A673 (cell line): ENCODE measurements at regions not wholly inside any gene's neighbourhood (a gene's known extent, or its start where the extent isn't known, plus 50 kb on each side); places are given as distances from the start of the nearest gene placed in this dataset.

Experiments used
- EZH2 ChIP-seq: fragments of 200-600 bp; sonication (generic); IDR thresholded peaks from 2 replicates; pipeline ENCODE4 v1.6.1; 2017; ENCODE audit warnings: borderline replicate concordance, low read depth, mild to moderate bottlenecking, mixed read lengths, antibody characterized with exemption, low read length; ENCODE audit not compliant: poor library complexity, severe bottlenecking
- TF ChIP-seq, protein P1 (sequence below): fragments of 300-800, 200-600 bp; sonication (generic); conservative IDR thresholded peaks from 2 replicates; pipeline ENCODE4 v1.5.1; 2017; ENCODE audit warnings: low read depth, mild to moderate bottlenecking, antibody characterized with exemption, low read length, moderate library complexity, mixed read lengths

DNA sequence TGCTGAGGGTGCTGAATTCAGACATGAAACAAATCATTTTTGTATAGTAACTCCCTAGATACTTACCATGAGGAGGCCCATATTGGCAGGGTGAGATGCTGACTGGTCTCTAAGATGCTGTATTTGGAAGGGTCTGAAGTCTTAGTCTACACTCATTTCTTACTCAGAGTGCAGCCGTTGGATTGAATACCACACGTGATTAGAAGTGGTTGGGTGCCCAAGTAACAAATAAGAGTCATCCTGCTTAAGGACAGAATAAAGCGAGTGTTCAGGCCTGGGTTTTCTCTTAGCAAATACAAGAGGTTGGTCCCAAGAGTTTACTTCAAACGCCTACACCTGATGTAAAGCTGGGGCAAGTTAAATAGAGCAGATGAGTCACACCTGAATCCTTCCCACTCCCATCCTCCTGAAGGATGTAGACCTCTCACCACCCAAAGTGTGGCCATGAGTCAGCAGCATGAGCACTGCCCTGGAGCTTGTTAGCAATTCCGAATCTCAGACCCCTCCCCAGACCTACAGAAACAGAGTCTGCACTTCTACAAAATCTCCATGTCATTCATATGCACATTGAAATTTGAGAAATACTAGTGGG is 284.6 kb upstream of the CDH5 start:
- TF ChIP-seq, protein P1, sequence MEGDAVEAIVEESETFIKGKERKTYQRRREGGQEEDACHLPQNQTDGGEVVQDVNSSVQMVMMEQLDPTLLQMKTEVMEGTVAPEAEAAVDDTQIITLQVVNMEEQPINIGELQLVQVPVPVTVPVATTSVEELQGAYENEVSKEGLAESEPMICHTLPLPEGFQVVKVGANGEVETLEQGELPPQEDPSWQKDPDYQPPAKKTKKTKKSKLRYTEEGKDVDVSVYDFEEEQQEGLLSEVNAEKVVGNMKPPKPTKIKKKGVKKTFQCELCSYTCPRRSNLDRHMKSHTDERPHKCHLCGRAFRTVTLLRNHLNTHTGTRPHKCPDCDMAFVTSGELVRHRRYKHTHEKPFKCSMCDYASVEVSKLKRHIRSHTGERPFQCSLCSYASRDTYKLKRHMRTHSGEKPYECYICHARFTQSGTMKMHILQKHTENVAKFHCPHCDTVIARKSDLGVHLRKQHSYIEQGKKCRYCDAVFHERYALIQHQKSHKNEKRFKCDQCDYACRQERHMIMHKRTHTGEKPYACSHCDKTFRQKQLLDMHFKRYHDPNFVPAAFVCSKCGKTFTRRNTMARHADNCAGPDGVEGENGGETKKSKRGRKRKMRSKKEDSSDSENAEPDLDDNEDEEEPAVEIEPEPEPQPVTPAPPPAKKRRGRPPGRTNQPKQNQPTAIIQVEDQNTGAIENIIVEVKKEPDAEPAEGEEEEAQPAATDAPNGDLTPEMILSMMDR = no peak
- no peak for TF ChIP-seq EZH2
